Stimulated activated naive CD8-positive, alpha-beta T cell treated with anti-CD3 and anti-CD28 coated beads, Interleukin-15, Interleukin-2, amounts not matched to agents 100 U/mL and 50 U/mL, for 24 hours (primary cell): ENCODE measurements at regions not wholly inside any gene's neighbourhood (a gene's known extent, or its start where the extent isn't known, plus 50 kb on each side); places are given as distances from the start of the nearest gene placed in this dataset.
"Not testable (repeated sequence)": the region's sequence is repeated elsewhere in the genome, so short reads cannot be mapped to it uniquely, and the experiment has no call there.

Experiments
- ATAC-seq: fragments of 150-1000 bp; cut with Tn5 transposase; one replicate; pipeline ENCODE4 v1.10.0; 2021
- DNase-seq: peaks from one replicate; pipeline ENCODE4 v3.0.0; 2021

DNA sequence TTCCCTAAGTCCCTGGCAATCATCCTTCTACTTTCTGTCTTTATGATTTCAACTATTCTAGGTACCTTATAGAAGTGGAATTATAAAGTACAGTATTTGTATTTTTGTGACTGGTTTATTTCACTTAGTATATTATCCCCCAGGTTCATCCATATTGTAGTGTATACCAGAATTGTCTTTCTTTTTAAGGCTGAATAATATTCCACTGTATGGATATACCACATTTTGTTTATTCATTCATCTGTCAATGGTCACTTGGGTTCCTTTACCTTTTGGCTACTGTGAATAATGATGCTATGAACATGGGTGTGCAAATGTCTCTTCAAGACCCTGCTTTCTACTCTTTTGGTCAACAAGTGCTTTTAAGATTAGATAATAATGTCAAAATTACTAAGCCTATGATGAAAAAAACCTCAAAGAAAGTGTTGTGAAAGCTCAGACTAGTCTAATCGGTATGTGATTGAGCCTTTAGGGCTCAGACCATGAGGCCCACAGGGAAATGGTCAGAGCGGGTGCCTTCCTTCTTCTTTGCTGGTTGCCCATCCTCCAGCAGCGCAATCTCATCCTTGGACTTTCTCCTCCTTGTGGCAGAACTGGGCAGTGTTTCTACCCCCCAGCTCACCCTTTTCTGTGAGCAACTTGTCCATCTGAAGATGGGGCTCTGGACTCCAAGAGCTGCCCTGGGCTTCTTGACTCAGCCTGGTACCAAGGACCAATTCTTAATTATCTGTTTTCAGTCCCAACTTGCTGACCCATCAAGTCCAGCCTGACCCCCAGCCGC, 105.4 kb downstream of the TTC8 start:
- DNase-seq (peak; percentile 3), ATAC-seq (no peak)

GRCh38 chr14:88931321-88932110, 107.1 kb downstream of the TTC8 start:
- DNase-seq (no peak), ATAC-seq (no peak)

- no peak for ATAC-seq
- no peak for DNase-seq
These were observed 108.7 kb downstream of the TTC8 start for GRCh38 chr14:88933191-88933590.

DNA sequence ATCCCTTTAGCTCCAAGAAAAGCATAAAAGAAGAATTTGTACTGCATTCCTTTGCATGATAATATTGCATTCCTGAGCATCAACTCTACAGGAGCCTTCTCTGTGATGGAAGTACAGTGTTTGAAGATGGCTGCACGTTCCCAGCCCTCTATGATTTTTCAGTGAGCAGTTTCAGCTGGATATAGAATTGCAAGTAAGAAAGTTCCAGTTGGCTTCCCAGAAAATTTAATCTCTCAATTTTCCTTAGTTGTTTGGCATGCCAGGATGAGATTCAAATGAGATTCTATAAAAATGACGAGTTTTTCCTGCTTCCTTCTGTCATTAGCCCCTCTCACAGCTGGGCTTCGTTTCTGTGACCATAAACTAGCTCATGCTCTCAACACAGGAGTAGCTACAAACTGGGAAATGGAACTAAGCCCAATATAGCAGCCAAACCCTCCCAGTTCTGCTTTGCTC, 109.9 kb downstream of the TTC8 start:
- DNase-seq (no peak), ATAC-seq (no peak)

DNA sequence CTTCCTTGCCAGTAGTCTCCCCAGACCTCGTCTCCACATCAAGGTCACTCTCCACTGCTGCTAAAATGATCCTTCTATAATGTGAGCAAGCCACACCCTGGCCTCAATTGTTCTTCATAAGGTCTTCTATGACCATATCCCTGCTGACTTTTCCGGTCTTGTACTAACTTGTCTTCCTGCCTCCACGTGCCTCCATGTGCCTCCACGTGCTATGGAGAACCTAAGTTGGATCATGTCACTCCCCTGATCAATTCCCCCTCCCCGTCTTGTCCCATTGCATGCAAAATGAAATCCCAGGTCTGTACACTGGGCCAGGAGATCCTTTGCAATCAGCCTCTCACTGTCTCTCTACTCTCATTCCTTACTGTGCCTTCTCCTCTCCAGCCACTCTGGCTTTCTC, 110.6 kb downstream of the TTC8 start:
- DNase-seq: no peak
- ATAC-seq: no peak

GRCh38 chr14:88937706-88938105, 113.3 kb downstream of the TTC8 start:
- DNase-seq: no peak
- no peak for ATAC-seq

- no peak for DNase-seq
- no peak for ATAC-seq
These were observed 116.2 kb downstream of the TTC8 start for GRCh38 chr14:88940671-88941070.

- ATAC-seq (no peak), DNase-seq (no peak)
These were observed 117.0 kb downstream of the TTC8 start for GRCh38 chr14:88941414-88941813.

DNA sequence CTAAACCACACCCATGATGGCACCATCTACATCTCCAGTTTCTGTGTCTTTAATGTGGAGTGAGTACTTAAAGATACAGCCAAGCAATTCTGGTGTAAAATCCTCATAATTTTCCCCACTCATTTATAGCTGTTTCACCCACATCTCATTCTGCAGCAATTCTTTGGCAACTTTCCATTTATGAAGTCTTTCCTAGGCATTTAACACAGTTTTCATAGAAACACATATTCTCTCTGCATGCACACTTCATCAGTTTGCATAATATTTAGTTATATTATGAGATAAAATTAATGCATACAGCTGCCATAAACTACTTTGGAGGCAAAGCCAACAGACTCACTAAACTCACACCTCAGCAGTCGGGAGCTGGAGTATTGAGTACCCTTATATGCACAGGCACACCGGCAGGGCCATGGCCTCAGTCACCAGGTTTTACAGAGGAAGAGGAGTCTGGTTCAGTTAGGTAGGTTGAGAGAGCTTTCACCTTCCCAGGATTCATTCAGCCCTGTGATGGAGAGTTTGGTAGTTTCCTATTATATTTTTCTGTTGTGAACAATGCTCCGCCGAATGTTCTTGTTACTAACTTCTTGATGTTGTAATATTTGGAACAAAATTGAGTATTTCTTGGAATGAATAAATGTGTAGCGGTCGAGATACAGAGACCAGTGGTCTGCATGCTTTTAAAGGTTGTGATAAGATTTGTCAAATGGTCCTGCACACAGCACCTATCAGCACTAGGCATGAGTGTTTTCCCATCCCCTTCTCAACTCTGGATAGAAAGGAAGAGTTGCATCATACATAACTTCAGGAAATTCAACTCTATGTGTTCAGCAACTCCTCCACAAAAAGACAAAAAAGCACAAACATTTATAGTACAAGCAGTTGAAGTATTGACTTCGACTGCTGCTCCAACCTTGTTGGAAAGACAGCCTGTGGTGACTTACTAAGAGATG, 123.5 kb downstream of the TTC8 start:
- no peak for ATAC-seq

GRCh38 chr14:88950069-88950468, 125.6 kb downstream of the TTC8 start:
- no peak for DNase-seq
- ATAC-seq: no peak

More for the DNA sequence above, 123.5 kb downstream of the TTC8 start:
- DNase-seq: no peak

DNA sequence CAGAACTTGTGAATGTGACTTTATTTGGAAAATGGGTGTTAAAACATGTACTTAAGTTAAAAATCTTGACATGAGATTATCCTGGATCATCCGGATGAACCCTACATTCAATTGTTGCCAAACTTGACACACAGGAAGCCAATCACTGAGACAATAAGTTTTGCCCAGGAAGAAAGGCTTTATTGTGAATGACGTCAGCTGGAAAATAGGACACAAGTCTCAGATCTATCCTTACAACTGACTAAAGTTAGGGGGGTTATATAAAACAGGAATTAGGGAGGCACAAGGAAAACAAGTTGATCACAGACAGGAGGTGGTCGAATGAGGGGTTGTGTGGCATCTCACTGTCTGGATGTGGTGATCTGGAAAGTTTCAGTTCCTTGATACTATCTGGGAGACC, 126.9 kb downstream of the TTC8 start:
- DNase-seq: no peak
- ATAC-seq: no peak

DNA sequence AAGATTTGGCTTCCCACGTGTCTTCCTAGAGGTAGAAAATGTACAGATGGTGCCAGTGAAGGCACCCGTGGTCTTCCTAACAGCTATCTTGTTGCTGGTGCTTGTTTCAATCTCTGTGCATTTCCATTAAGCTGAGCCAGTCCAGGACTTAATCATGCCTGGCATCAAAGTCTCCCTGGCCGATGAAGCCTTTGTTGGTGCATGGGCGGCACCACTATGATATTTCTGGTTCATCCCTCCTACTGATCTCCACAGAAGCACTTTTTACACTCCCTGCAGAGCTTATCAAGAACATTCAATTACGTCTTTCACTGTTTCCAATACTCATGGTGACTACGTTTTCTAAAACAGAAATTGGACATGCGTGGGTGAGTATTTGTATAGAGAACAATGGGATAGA, 128.4 kb downstream of the TTC8 start:
- no peak for DNase-seq
- no peak for ATAC-seq

DNA sequence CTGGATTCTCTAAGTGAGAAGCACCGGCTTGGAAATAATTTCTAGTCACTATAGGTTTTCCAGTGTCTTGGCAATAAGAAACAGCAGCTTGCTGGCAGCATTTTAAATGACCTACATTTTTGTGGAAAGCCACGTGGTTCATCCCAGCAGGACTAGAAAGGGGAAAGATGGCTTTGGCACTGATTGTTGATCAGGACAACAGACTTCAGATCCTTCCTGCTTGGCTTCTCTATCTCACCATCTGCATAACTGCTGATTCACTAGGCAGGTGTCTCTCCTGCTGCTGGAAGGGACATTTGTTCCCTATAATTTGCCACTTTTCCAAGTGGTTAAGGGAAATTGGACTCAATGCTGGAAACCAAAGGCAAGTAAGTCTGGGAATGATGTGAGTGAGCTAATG, 131.0 kb downstream of the TTC8 start:
- ATAC-seq (no peak), DNase-seq (no peak)

GRCh38 chr14:88960496-88960895, 136.0 kb downstream of the TTC8 start:
- no peak for ATAC-seq

GRCh38 chr14:88961214-88961613, 136.8 kb downstream of the TTC8 start:
- no peak for ATAC-seq

More at GRCh38 chr14:88960496-88960895, 136.0 kb downstream of the TTC8 start:
- no peak for DNase-seq

GRCh38 chr14:88962356-88962755, 137.9 kb downstream of the TTC8 start:
- no peak for ATAC-seq

More at GRCh38 chr14:88961214-88961613, 136.8 kb downstream of the TTC8 start:
- DNase-seq: no peak

DNA sequence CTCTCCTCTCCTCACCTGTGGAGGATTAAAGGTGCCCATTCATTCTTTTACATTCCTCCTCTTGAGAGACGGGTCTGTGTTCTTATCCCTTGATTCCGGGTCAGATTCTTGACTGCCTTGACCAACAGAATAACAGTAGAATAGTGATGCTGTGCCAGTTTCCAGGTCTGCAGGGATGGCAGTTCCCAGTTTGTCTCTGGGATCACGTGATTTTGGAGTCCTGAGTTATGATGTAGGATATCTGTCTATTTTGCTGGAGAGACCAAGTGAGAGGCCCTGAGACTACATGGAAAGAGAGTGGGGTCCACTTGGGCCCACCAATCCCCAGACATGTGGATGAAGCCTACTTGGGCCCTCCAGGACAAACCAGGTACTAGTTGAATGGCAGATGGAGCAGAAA, 142.8 kb downstream of the TTC8 start:
- no peak for ATAC-seq
- DNase-seq: no peak

More at GRCh38 chr14:88962356-88962755, 137.9 kb downstream of the TTC8 start:
- DNase-seq: no peak

- DNase-seq (no peak), ATAC-seq (no peak)
These were observed 150.8 kb downstream of the TTC8 start for GRCh38 chr14:88975043-88975830.

DNA sequence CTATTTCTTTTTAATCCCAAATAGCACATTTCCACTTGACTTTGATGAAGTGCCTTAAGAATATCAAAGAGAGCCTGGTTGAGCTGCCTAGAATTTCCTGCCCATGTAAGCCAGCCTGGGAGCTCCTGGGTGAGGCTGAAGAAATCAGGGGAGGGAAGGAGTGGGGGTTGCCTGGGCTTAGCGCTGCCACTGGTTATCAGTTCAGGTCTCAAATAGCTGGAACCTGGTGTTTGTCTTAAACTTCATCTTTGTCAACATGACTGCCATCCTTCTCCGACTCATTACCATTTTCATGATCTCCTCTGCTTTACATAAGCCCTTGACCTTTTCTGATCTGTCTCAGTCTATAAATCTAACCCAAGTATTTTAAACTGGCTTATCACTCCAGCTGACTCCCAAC, 151.5 kb downstream of the TTC8 start:
- ATAC-seq (no peak), DNase-seq (no peak)

DNA sequence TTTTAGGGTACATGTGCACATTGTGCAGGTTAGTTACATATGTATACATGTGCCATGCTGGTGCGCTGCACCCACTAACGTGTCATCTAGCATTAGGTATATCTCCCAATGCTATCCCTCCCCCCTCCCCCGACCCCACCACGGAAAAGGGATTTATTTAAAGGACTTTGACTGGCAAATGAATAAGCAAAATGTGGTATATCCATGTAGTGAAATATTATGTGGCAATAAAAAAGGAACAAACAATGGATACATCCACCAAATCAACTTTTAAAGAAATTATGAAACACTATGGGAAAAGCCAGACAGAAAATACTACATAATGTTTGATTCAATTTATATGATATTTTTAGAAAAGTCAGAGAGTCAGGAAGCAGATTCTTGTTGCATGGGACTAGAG, 156.5 kb downstream of the TTC8 start:
- ATAC-seq, DNase-seq: not testable (repeated sequence)

GRCh38 chr14:88981948-88982347, 157.5 kb downstream of the TTC8 start:
- ATAC-seq: no peak

More at GRCh38 chr14:88981948-88982347, 157.5 kb downstream of the TTC8 start:
- no peak for DNase-seq
